Hypothalamus (tissue), 51 donors: ENCODE measurements at regions not wholly inside any gene's neighbourhood (a gene's known extent, or its start where the extent isn't known, plus 50 kb on each side); places are given as distances from the start of the nearest gene placed in this dataset.
A peak's percentile ranks its signal among the peaks of the same experiment; 100 is the strongest.

ENCODE experiments used
- DNase-seq, 51 donors: peaks; one replicate each; lab custom pipeline; 2025; lab: John Stamatoyannopoulos, UW

DNA sequence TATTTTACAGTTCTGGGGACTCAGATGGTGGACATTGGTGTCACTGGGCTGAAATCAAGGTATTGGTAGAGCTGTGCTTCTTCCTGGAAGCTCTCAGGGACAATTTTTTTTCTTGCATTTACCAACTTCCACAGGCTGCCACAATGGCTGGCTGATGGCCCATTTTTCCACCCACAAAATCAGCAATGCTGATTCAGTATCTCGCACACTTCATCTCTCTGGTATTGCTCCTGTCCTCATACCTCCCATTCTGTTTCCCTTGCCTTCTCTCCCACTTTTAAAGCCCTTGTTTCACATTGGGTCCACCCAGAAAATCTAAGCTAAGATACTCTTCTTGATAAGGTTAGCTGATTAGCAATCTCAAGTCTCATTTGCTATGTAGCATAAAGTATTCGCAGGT, 530.9 kb upstream of the POM121L12 start:
- DNase-seq, result no peak

- DNase-seq, result peak in 9 of 51 donors; percentile 2 to 16 (median 4)
These were observed 533.2 kb upstream of the POM121L12 start for GRCh38 chr7:52502281-52502680.

DNA sequence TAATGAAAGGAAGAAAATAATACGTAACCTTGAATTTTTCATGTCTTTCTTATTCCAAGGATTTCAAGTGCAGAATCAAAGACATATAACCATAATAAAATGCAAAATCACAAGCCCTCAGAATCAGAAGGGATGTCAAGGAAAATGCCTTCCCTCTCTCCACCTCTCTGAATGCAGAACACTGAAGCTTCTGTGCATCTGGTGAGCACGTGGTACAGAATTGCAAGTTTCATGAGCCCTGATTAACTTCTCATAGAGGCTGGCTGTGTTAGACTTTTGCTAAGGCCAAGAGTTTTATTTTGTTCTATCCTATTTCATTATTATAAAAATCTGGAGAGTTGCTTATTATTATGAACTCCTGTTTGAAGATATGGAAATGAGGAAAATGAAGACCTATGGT, 533.7 kb upstream of the POM121L12 start:
- DNase-seq, result no peak

DNA sequence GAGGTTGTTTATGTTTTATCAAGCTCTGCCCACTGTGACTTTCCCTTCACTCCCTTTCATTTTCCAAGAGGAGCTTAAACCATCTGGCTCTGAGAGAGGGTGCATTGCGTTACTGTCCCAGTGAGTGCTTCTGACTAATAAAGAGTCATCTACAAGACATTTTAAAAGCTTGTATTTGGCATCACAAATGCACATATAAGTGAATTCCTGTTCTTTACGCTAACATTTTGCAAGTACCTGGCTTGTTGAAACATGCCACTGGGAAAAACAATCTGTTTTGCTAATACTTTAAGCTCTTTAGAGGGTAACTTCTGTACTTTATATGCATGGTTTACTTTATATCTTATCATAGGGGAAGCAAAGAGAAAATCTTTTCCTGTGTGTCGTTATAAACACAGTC, 534.6 kb upstream of the POM121L12 start:
- no peak for DNase-seq

- no peak for DNase-seq
These were observed 537.1 kb upstream of the POM121L12 start for GRCh38 chr7:52498366-52498765.

- DNase-seq, result no peak
These were observed 549.2 kb upstream of the POM121L12 start for GRCh38 chr7:52486267-52486666.

- DNase-seq, result no peak
These were observed 553.4 kb upstream of the POM121L12 start for GRCh38 chr7:52482076-52482475.

DNA sequence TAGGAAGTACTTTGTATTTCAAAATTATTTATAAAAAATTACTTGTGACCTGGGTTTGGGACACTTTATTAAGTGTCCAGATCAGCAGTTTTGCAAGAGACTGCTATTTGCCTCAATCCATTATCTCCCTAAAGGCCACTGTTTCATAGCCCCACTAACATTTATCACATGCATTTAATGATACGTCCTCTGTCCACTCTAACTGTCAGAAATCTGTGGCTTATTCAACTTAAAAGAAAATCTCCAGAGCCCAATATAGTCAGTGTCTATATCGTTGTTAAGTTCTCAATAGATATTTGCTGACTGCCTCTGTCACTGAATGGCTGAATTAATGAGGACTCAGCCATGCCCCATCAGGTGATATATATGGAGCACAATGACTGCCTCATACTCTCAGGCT, 553.9 kb upstream of the POM121L12 start:
- no peak for DNase-seq

DNA sequence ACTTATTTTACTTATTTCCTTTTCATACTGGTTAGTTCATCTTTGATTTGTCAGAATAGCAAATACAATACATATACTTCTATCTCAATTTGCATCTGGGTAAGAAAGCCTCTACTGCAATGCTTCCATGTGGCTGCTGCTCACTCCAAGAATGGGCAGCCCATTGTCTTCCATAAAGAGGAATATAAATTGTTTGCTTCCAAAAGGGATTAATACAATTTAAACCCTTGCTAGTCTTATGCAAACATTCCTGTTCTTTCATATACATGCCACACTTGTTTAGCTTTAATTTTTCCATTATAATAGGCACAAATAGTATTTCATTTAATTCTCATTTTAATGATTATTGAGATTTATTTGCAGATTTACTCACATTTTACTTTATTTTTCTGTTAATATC, 555.4 kb upstream of the POM121L12 start:
- no peak for DNase-seq

DNA sequence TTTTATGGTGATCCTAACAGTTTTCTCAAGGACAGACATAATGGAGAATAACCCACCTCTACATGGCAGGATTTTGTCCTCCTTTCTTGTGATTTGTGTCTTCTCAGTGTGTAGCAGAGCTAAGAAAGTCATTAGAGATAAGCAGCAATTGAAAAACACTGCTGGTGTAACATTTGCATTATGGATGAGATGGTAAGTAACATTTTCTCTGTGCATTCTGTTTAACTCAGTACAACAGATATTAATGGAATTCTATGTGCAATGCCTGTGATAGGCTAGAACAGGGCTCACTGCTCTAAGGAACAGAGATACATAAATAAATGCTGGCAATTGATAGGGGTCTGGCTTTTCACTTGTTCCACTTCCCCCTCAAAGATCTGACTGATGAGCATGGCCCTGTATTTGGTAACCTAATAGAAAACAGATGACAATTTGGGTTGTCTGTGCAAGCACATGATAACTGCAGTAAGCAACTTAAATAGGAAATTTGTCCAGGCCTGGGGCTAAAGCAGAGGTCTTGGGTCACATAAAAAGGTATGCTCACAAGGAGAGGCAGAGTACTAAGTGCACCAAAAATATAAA, 560.3 kb upstream of the POM121L12 start:
- no peak for DNase-seq

DNA sequence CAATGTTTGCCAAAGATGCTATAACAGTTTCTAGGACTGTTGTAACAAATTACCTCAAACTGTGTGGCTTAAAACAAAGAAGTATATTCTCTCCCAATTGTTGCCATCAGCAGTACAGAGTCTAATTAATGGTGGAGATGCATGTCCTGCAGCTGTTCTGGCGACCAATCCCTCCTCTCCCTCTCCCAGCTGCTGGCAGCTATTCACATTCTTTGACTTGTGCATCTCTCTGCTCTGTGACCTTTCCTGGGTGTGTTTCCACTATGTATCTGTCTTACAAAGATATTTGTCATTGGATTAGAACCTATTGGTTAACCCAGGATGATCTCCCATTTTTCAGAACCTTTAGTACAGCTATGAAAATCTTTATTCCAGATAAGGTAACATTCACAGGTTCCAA, 561.7 kb upstream of the POM121L12 start:
- no peak for DNase-seq

DNA sequence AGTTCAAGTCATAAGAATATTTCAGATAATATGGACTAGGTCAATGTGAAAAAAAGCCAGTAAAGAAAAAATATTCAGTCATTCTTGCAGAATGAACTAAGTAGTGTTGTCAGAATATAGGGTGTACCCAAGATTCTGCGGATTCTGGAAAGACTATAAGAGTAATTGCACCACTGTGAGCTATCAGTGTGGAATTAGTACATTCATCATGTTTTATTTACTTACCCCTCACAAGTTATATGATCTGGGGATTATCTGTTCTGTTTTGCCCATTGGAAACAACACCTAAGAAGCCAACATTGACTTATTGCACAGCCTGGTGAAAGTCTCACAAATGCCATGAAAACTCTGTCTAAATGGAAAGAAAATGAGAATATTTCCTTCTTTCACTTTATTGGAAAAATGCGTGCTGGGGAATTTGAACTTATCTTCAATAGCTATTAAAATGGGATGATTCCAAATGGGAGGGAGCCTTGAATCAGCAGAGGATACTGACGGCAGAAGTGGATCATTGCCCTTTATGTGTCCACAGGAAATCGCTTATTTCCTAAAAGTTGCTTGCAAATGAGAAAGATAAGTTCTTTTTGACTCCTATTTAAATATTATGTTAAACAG, 563.3 kb upstream of the POM121L12 start:
- DNase-seq, result no peak

GRCh38 chr7:52465216-52465615, 570.2 kb upstream of the POM121L12 start:
- no peak for DNase-seq

- DNase-seq, result no peak
These were observed 572.1 kb upstream of the POM121L12 start for GRCh38 chr7:52463341-52463740.

GRCh38 chr7:52462474-52462873, 573.0 kb upstream of the POM121L12 start:
- no peak for DNase-seq

- no peak for DNase-seq
These were observed 579.9 kb upstream of the POM121L12 start for GRCh38 chr7:52455571-52455970.

- no peak for DNase-seq
These were observed 584.6 kb upstream of the POM121L12 start for GRCh38 chr7:52450816-52451215.

DNA sequence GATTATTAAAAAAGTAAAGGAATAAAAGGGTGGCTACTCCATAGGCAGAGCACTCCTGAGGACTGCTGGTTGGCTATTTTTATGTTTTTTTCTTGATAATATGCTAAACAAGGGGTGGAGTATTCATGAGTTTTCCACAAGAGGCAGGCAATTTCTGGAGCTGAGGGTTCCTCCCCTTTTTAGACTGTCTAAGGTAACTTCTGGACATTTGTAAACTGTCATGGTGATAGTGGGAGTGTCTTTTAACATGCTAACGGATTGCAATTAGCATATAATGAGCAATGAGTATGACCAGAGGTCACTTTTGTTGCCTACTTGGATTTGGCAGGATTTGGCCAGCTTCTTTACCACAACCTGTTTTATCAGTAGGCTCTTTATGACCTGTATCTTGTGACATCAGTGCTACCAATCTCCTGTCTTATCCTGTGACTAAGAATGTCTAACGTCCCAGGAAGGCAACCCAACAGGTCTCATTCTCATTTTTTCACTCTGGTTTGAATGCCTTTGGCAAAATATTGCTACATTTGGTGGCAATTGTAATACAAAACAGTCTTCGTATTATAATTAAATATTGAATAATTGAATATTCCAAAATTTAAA, 587.8 kb upstream of the POM121L12 start:
- no peak for DNase-seq

DNA sequence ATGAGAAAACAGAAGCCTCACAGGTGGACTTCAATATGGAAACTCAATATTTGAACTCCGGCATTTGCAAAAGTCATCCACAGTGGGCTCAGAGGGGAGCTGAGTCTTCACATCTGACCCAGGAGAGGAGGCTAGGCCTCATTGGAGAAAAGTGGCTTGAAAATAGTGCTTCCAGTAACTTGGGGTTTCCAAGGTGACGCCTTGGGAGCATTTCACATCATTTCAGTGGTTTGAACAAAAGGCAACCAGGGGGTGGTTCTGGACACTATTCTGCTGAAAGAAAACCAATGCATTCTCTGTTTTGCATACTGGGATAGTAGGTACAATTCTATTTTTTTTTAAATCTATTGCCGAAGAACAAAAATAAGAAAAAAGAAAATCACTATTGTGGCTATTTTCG, 599.2 kb upstream of the POM121L12 start:
- DNase-seq, result no peak

- no peak for DNase-seq
These were observed 604.2 kb upstream of the POM121L12 start for GRCh38 chr7:52431082-52431815.

DNA sequence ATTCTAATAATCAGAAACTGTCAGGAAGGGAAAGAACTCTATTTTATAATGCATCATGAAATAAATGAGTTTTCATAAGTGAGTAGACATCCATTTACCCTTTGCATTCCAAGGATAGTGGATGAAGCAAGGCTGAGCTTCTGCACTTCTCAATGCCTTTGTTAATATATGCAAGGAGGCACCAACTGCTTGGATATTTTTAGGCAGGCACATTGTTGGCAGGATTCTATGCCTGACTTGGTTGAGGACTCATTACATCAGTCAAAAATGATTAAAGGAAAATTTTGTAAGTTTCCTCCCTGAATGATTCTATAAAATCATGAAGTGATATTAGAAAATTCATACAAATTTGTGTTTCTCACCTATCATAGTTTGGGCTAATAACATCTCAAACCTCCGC, 612.2 kb upstream of the POM121L12 start:
- no peak for DNase-seq

GRCh38 chr7:52413051-52413450, 622.4 kb upstream of the POM121L12 start:
- no peak for DNase-seq
